HG03469 (cell line): ENCODE measurements at regions not wholly inside any gene's neighbourhood (a gene's known extent, or its start where the extent isn't known, plus 50 kb on each side); places are given as distances from the start of the nearest gene placed in this dataset.
"Not testable (repeated sequence)": the region's sequence is repeated elsewhere in the genome, so short reads cannot be mapped to it uniquely, and the experiment has no call there.

Source experiments
- ATAC-seq: cut with Tn5 transposase; IDR thresholded peaks from one replicate; pipeline ENCODE4 v1.9.1; 2021; ENCODE audit warnings: mild to moderate bottlenecking, moderate library complexity, moderate number of reproducible peaks; ENCODE audit not compliant: unreplicated experiment

DNA sequence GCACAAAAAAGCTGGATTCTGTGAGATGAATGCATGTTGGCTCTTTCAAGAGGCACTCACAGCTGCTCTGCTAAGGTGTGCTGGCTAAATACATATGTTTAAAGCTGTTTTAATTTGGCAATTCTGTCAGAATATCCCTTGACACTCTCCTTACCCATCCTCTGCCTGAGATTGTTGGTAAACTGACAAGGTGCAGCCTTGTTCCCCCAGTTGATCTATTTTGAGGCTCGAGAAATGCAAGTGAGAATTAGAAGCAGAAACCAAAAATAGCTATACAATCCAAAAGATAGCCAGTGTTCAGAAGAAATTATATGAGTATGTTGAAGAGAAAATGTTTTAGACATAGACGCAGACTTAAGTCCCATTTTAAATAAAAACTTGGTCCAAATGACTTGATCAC, 971.7 kb upstream of the GYPC start:
- no peak for ATAC-seq

DNA sequence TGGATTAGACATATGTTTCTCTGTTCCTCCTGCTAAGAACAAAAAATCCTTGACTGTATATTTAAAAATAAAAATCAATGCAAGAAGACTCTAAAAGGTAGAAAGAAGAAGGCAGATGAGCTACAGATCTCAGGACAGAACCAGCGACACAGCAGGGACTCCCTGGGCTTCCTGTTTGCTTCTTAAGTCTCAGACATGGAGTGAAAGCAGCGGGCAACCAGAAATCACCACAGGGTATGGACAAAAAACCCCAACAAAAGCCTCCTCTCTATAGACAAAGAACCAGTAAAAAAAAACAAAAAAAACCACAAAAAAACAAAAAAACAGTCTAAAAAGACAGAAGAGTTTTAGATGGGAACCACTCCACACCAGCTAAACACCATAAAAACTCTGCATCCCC, 971.0 kb upstream of the GYPC start:
- no peak for ATAC-seq

DNA sequence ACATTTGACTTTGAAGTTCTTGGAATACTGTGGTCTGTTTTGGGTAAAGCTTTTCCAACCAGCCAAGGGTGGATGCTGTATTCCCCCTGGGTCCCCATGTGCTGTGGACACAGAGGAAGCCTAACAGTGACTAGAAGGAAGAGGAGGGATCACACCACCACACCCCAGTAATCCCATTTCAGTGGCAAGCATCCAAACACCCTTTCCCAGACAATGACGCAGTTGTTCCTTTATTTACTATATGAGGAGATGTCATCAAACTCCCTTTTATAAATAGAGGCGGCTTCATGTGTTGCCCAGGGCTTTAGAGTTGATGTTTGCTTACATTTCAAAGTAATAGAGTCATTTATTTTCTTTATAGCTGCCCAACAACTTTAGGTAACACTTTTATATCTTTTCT, 959.4 kb upstream of the GYPC start:
- ATAC-seq = no peak

DNA sequence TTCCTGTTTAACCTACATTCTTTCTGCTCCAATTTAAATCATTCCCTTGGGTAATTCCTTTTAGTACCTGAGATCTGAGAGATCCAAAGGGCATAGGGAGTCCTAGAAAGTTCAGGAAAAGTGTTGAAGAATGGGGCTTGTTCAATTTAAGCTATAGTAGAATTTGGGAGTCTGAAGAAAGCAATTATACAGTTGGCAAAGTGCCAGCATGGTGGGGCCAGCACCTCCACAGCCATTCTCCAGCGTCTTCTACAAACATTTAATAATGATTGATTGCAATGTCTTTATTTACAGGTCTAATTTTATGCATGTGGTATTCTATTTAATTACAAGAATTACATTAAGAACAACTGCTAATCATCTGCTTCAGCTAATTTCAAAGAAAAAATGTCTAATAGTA, 957.7 kb upstream of the GYPC start:
- ATAC-seq = no peak

DNA sequence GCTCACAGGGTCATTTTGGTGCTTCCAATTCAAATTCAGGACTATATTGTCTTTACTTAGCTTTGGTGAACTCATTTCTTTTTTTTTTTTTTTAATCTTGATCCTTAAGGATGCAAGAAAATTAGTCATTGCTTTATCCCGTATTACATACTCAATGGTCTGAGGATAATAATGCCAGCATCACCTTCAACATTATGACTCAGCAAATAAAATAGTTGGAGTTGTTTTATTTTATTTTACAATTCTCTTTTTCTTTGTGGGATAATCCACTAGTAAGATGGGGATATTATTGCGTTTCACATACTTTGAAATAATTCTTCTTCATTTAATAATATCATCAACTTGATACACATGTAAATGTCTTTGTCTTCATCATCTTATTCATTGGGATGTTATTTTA, 954.9 kb upstream of the GYPC start:
- ATAC-seq = no peak

DNA sequence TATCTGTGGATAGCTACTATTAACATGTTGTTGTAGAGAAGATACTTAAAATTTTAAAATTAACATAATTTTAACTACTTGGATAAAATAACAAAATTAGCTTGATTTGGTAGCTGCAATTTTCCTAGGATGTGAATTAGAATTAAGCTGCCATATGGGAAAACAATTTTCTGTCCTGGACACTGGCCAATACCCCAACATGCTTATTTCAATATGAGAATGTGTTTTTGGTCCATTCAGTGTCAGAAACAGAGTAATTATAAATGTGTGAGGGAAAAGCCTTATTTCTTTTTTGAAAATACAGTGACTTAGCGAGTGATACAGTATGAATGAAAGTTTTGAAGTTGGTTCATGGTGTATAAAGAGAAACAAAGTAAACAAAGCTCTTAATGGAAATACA, 948.3 kb upstream of the GYPC start:
- ATAC-seq = no peak

DNA sequence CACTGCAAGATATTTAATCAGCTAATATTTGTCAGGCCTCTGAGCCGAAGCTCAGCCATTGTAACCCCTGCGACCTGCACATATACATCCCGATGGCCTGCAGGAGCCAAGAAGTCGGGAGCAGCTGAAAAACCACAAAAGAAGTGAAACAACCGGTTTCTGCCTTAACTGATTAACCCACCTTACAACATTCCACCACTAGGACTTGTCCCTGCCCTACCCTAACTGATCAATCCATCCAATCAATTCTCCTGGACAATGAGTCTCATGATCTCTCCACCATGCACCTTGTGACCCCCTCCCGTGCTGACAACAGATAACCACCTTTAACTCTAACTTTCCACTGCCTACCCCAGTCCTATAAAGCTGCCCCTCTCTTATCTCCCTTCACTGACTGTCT, 945.4 kb upstream of the GYPC start:
- ATAC-seq = no peak

DNA sequence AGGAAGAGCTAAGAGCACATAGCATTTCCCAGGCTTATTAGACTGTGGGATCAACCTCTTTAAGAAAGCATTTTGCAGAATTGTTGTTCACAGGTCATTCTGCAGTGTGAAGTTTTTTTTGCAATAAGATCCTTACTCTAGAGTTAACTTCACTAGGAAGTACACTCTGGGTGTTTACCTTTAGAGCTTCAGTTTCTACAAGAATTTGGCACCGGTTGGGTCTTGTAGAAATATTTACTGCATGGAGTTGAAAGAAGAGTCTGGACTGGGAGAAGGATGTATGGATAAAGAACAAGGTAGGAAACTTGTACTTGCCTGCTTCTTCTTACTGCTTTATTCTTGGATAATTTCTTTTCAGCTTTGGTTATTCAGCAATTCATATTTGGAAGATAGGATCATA, 944.9 kb upstream of the GYPC start:
- ATAC-seq = no peak

DNA sequence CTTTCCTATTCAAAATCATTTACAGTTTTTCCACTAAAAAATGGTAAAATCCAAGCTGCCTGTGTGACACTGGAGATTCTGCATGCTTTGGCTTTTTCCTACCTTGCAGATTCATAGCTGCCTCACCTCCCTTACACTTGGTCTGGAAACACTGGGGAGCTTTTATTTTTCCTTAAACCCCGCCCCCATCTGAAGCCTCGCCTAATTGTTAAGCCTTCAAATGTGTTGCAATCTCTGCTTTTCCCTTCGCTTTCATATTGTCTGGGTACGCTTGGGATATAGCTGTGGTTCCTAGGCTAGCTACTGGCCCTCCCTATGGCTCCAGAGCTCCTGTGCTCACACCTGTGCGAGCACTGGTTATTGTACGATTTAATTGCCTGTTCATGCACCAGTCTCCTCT, 942.4 kb upstream of the GYPC start:
- no peak for ATAC-seq

DNA sequence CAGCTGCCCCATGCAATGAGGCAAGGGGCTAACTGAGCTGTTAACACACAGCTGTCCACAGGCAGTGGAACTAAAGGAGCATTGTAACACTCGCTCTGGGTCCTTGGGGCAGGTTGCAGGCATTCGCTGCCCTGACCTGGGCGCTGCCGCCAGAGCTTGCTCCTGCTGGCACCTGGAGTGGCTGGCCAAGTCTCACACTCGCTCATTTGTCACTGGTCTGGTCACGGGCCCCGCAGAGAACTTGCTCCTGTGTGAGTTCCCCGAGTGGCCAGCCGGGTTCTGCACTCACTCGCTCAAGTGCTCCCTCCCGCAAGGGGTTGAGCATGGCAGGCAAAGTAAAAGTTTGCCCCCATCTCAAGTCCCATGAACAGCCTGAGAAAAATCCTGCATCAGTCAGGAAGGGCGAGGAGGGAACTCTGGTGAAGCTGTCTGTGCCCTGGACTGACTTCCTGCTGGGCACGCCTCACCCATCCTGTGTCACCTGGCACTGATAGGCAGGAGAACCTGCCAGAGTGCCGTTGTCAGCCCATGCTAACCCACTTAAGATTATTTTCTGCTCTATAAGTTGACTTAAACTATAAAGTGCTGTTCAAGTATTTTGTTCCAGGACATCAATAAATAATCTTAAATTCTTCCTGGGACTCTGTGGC, 934.8 kb upstream of the GYPC start:
- ATAC-seq = no peak

DNA sequence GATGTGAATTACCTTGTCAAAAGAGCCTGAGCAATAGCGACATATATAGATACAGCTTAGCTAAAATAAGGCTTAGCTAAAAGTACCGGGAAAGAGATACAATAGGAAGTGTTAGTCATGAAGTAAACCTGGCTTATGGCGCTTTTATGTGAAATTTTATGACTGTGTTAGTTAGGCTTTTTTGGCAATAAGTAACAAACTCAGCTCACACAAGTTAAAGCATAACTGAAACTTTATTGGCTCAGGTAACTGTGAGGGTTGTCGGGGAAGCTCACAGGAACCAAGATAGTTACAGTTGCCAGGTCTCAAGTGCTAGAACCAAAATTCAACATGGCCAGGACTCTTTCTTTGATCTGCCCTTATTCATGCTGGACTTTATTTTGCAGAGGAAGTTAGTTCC, 925.0 kb upstream of the GYPC start:
- no peak for ATAC-seq

DNA sequence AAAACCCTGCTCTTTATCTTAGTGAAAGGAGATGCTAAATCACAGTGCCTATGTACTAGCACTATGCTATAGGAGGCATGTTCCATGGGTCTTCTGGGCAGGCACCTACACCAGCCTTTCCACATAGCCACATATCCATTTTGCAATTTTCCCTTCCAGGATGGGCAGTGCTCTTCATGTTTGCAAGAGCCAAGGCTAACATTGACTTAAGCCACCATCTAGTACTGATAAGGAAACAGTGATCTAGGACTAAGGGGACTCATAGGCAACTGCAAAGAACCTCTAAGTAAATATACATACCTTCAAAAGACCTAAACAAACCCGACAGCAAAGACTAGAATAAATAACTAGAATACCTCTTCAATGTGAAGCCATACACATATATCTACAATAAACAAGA, 919.7 kb upstream of the GYPC start:
- no peak for ATAC-seq

DNA sequence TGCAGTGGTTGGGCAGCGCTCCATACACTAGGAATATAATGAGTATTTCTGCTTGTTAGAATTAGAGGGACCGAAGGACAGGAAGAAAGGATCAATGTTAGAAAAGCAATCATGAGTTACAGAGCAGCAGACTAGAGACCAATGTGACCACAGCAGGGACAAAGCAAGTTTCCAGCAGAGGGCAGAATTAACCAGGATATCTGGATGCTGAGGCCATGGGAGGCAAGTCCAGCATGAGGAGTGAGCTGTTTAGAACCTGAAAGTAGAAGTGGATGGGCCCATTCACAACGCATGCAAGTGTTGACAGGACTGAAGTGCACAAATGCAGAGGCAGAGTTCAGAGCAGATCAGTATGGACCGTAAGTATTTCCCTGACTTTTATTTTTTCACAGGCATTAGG, 910.4 kb upstream of the GYPC start:
- ATAC-seq = no peak

DNA sequence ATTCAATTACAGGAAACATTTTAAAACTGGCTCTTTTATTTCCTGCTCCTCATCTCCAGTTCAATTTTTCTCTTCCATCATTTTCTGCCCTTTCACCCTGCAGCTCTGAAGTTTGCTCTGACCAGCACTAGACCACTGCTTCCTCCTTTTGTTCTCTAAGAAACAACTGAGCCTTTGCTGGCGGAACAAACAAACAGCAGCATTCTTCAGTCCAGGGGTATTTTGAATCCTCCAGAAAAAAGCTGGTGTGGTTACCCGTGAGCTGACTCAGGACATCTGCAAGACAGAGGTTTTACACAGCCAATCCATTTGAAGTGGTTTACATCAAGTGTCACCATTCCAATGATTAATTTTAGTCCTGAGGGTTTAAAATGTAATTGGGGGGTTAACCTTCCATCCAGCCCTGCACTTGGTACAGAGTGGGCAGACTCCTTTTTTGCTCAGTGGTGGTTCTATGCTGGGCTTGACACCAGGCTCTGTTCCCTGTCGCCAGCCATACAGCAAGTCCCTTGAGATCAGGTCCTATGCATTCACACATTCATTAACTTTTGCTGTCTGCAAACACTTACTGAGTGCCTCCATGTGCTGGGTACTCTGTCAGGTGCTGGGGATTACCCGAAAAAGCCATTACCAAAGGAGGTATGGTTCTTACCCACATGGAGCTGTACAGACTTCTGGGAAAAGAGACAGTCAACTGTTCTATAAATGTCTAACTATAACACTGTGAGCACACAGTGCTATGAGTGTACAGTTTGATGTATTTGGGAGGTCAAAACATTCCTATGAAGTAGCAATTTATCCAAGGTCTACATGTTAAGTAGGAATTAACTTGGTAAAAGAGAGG, 909.4 kb upstream of the GYPC start:
- ATAC-seq = no peak

DNA sequence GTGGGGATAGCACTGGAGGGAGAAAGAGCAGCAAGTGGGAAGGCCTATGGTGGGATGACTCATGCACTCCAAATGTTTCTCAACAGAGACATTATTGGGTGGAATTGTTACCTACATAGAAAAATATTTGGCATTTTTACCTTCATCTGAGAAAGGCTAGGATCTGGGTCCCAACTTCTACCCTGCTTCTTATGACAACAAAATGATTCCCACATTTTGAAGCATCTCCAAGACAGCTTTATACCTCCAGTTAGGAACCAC, 908.9 kb upstream of the GYPC start:
- no peak for ATAC-seq

DNA sequence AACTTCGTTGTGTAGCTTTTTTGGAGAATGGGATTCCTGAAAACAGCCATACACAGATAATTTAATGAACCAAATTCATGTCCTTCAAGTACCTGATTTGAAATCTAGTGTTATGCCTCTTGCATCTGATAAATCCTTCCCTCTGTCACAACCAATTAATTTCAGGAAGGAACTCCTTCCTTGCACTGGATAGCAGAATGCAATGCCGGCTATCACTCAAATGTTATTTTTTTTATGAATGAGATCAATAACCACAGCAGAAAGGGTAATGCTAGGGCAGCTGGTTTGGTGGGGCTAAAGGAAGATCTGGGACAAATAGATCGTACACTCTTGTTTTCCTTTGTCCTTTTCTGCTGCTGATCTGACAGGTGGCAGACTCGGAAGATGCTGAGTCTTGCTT, 899.5 kb upstream of the GYPC start:
- no peak for ATAC-seq

DNA sequence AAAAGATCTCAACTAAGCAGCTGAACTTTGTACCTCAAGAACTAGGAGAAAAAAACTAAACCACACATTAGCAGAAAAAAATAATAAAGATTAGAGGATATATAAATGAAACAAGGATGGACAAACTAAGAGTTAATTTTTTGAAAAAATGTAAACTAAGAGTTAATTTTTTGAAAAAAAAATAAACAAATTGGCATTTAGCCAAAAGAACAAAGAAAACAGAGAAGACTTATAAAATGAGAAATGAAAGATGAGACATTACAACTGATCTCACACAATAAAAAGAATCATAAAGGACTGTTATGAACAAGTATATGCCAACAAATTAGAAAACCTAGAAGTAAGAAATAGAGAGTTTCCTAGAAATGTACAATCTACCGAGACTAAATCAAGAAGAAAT, 859.2 kb upstream of the GYPC start:
- no peak for ATAC-seq

DNA sequence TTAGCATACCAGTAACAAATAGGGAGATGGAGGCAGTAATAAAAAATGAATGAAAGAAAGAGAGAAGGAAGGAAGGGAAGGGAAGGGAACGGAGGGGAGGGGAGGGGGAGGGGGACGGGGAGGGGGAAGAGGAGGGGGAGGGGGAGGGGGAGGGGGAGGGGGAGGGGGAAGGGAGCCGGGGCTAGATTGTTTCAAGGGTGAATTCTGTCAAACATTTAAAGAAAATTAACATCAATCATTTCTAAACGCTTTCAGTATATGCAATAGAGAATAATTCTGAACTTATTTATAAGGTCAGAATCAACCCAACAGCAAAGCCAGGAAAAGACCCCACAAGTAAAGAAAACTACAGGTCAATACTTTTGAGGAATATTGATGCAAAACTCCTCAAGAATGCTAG, 858.8 kb upstream of the GYPC start:
- no peak for ATAC-seq

DNA sequence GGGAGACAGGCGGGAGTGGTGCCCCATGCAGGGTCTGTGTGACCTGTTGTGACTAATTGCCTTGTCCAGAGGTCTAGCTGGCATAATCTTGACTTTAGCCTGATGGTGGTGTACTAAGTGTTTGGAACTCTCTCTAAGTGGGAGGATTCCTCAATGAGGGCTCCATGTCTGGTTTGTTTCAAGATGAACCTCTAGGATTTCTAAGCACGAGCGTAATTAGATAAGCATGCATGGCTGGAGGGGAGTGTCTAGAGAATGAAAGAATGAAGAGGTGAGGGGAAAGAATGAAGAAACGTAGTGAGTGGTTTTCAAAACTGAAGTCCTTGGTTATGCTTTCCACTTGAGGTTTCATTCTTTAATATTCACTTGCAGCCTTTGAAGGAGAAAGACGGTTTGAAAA, 833.2 kb upstream of the GYPC start:
- no peak for ATAC-seq

DNA sequence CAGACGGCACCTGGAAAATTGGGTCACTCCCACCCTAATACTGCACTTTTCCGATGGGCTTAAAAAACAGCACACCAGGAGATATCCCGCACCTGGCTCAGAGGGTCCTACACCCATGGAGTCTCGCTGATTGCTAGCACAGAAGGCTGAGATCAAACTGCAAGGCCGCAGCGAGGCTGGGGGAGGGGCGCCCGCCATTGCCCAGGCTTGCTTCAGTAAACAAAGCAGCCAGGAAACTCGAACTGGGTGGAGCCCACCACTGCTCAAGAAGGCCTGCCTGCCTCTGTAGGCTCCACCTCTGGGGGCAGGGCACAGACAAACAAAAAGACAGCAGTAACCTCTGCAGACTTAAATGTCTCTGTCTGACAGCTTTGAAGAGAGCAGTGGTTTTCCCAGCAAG, 830.2 kb upstream of the GYPC start:
- not testable (repeated sequence) for ATAC-seq

DNA sequence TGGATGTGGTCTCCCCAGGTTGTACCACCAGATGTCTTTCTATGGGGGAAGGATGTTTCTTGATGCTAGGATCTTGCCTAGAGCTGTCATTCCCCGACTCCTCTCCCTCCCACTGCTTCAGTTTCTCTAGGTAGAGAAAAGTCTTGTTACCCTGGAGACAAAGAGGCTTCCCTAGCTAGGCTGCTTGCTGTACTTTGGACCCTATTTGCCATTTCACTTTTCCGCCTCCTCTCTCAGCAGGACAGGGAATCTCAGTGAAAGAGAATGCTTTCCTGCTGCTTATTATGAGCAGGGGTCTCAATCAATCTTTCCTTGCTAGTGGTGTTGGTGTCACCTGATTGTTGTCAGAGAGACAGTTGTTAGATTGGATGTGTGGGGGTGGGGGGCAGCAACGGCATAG, 818.8 kb upstream of the GYPC start:
- no peak for ATAC-seq

DNA sequence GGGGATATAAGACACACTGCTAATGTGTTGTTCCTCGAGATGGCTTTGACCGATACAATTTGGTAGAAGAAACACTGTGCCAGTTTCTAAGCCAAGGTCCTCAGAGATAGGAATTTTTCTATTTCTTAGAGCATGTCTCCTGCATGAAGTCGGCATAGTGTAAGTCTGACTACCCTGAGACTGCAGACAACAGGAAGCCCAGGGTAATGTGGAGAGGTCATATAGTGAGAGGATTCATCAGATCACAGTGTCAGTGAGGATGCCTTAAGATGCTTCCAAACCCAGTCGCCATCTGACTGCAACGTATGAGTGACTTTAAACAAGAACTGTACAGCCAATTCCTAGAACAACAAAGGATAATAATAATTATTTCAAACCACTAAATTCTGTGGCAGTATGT, 818.3 kb upstream of the GYPC start:
- no peak for ATAC-seq

DNA sequence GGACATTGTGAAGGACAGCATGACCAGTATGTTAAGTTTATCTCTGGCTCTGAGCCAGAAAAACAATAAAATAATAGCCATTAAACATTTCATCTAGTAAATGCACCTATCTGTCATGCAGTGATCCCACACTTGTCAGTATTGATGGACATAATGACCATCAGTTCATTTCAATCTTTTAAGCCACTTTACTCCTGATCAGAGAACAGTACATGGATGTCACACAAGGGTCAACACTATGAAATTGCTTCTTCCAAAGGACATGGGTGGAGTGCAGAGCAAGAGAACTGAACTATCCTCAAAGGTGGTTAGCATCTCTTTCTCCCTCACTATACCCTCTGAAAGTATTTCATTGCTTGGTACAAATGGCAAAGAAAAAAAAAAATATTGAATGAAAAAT, 816.0 kb upstream of the GYPC start:
- ATAC-seq = no peak
